ENCODE measurements at regions not wholly inside any gene's neighbourhood (a gene's known extent, or its start where the extent isn't known, plus 50 kb on each side); places are given as distances from the start of the nearest gene placed in this dataset.

GRCh38 chr5:156031181-156031580 lies 295.8 kb upstream of the SGCD start:
- H3K27me3 Mint-ChIP-seq: no peaks in the 10 kb centered on the region
- no peaks in the 10 kb centered on the region for H3K4me1 Mint-ChIP-seq (ENCODE audit: low read depth)
- no peak overlapping the region for H3K27ac Mint-ChIP-seq
- H3K9me3 Mint-ChIP-seq: no peaks in the 10 kb centered on the region
- ChIA-PET POLR2A (no interaction called here), CTCF (no interaction called here)
- ATAC-seq: no peak
- no peaks in the 10 kb centered on the region for H3K36me3 Mint-ChIP-seq (ENCODE audit: low read depth)
- TF ChIP-seq CTCF (IDR thresholded peaks at IDR 0.05): no peak
- no peak overlapping the region for H3K4me3 Mint-ChIP-seq
- no peak for DNase-seq
- intact Hi-C loops (cut with micrococcal nuclease): no loop called here

DNA sequence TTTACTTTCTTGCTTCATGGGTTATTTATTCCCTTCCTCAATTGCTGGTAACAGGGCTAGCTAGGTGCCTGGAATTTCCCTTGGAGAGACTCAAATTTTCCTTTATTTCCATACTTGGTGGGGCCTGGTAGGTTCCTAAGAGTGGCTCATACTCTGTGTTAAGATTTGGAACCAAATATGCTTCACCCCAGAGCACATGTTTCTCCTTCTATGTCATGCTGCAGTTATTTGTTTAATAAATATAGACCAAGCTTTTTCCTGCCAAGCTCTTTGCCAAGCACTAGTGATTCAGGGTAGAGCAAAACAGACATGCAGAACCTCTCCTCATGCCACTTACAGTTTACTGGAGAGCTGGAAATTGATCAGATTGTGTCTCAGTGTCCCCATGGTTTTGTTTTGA lies 290.3 kb upstream of the SGCD start:
- DNase-seq (no peak), ATAC-seq (no peak)
- Mint-ChIP-seq H3K4me3 (no peak overlapping the region), H3K9me3 (no peaks in the 10 kb centered on the region), H3K36me3 (ENCODE audit: low read depth) (no peaks in the 10 kb centered on the region), H3K27ac (no peak overlapping the region), H3K4me1 (ENCODE audit: low read depth) (no peaks in the 10 kb centered on the region), H3K27me3 (no peaks in the 10 kb centered on the region)
- TF ChIP-seq CTCF (IDR thresholded peaks at IDR 0.05): no peak
- ChIA-PET POLR2A (no interaction called here), CTCF (no interaction called here)
- intact Hi-C loops (cut with micrococcal nuclease): no loop called here

DNA sequence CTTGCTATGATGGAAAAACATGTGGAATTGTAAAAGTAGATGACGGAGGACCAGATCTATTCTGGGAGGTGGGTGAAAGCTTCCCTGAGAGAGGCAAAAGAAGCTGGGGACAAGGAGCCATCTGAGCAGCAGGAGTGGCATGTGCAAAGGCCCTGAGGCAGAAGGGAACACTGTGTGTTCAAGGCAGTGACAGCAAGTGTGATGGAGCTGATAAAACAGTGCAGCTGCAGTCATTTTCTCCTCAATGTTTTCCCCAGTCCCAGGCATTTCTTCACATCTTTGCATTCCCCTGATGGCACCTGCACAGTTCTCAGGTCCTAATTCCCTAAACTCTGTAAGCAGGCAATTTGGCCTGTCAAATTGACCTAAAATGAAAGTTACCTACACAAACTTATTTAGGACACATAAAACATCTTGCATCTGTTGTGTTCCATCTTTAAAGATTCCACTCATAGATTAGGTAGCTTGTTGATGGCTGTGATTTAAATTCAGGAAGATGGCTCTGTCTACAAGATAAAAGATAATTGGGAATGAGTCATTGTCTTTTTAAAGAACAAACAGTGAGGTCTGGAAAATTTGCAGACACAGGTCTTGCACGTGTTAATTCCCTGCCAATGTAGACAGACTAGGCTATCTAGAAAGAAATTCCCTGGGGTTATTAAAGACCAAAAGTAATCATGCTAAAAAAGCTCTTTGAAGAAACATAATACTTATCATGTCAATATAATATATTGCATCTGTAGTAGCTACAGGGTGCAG lies 289.6 kb upstream of the SGCD start:
- TF ChIP-seq CTCF (IDR thresholded peaks at IDR 0.05): no peak
- Mint-ChIP-seq H3K27ac (no peak overlapping the region), H3K27me3 (no peaks in the 10 kb centered on the region), H3K4me3 (no peak overlapping the region), H3K4me1 (ENCODE audit: low read depth) (no peaks in the 10 kb centered on the region), H3K36me3 (ENCODE audit: low read depth) (no peaks in the 10 kb centered on the region), H3K9me3 (no peaks in the 10 kb centered on the region)
- intact Hi-C loops (cut with micrococcal nuclease): no loop called here
- ATAC-seq: no peak
- DNase-seq: no peak
- ChIA-PET POLR2A (no interaction called here), CTCF (interaction anchor here (0.8 kb wide), 1 partner anchor 15 kb away, joined by 3 read pairs; no protein-coding TSS in a partner anchor)

GRCh38 chr5:156042726-156043125 lies 284.2 kb upstream of the SGCD start:
- POLR2A ChIA-PET: interaction anchor here (0.6 kb wide), 1 partner anchor 9 kb away, joined by 3 read pairs; no protein-coding TSS in a partner anchor
- intact Hi-C loops (cut with micrococcal nuclease): no loop called here
- CTCF ChIA-PET: no interaction called here

More at GRCh38 chr5:156042726-156043125, 284.2 kb upstream of the SGCD start:
- ATAC-seq (no peak), DNase-seq (no peak)
- no peak for TF ChIP-seq CTCF (IDR thresholded peaks at IDR 0.05)
- Mint-ChIP-seq H3K36me3 (ENCODE audit: low read depth) (no peaks in the 10 kb centered on the region), H3K27me3 (no peaks in the 10 kb centered on the region), H3K4me3 (no peak overlapping the region), H3K27ac (no peak overlapping the region), H3K9me3 (no peaks in the 10 kb centered on the region), H3K4me1 (ENCODE audit: low read depth) (no peaks in the 10 kb centered on the region)

Measured in activated CD8-positive, alpha-beta T cell treated with anti-CD3 and anti-CD28 coated beads for 36 hours (primary cell).